GM23338 (cell line): ENCODE measurements at regions not wholly inside any gene's neighbourhood (a gene's known extent, or its start where the extent isn't known, plus 50 kb on each side); places are given as distances from the start of the nearest gene placed in this dataset.
A peak's percentile ranks its signal among the peaks of the same experiment; 100 is the strongest.

Source experiments
- ATAC-seq: fragments of 200-7000 bp; cut with Tn5 transposase; 3 replicates; pipeline ENCODE4 v1.9.1; 2020
- DNase-seq: peaks from one replicate; pipeline ENCODE4 v3.0.0-alpha.2; 2015; ENCODE audit warnings: low spot score
- H2AFZ ChIP-seq: fragments of 200-600 bp; sonication (generic); 2 replicates; pipeline ENCODE4 v1.8.0; 2016; ENCODE audit warnings: antibody characterized with exemption, mild to moderate bottlenecking, moderate library complexity
- H3F3A ChIP-seq: fragments of 200-600 bp; sonication (generic); replicated peaks from 2 replicates; pipeline ENCODE4 v1.8.0; 2017; ENCODE audit warnings: antibody characterized with exemption, mixed run types, low read depth
- H3K27ac ChIP-seq: fragments of 200-600 bp; sonication (generic); 2 replicates; pipeline ENCODE4 v1.6.1; 2016; ENCODE audit warnings: low read depth
- H3K27me3 ChIP-seq: fragments of 200-600 bp; sonication (generic); 2 replicates; pipeline ENCODE4 v1.8.0; 2016; ENCODE audit warnings: mild to moderate bottlenecking, mixed run types, moderate library complexity; ENCODE audit not compliant: insufficient read depth
- H3K36me3 ChIP-seq: fragments of 200-600 bp; sonication (generic); 2 replicates; pipeline ENCODE4 v1.8.0; 2016; ENCODE audit warnings: mild to moderate bottlenecking; ENCODE audit not compliant: insufficient read depth
- H3K4me1 ChIP-seq: fragments of 200-600 bp; sonication (generic); 2 replicates; pipeline ENCODE4 v1.8.0; 2016; ENCODE audit warnings: mild to moderate bottlenecking, moderate library complexity; ENCODE audit not compliant: insufficient read depth
- H3K4me2 ChIP-seq: fragments of 200-600 bp; sonication (generic); 2 replicates; pipeline ENCODE4 v1.7.1; 2017; ENCODE audit warnings: mixed run types
- H3K4me3 ChIP-seq: fragments of 200-600 bp; sonication (generic); 2 replicates; pipeline ENCODE4 v1.6.1; 2016; ENCODE audit warnings: mixed run types
- H3K79me2 ChIP-seq: fragments of 200-600 bp; sonication (generic); replicated peaks from 2 replicates; pipeline ENCODE4 v1.8.0; 2017; ENCODE audit warnings: mild to moderate bottlenecking; ENCODE audit not compliant: insufficient read depth
- H3K9me2 ChIP-seq: fragments of 200-600 bp; sonication (generic); 2 replicates; pipeline ENCODE4 v1.8.0; 2017; ENCODE audit not compliant: insufficient read depth
- H4K20me1 ChIP-seq: fragments of 200-600 bp; sonication (generic); replicated peaks from 2 replicates; pipeline ENCODE4 v1.8.0; 2017; ENCODE audit warnings: mild to moderate bottlenecking; ENCODE audit not compliant: insufficient read depth
- H3K27ac Mint-ChIP-seq: 2 replicates; pipeline ENCODE4 v1.8.0; 2020; ENCODE audit warnings: inconsistent platforms, mild to moderate bottlenecking, moderate library complexity, mixed read lengths
- H3K27me3 Mint-ChIP-seq: 3 replicates; pipeline ENCODE4 v1.8.0; 2022; ENCODE audit warnings: low read depth, mild to moderate bottlenecking, moderate library complexity, mixed read lengths, inconsistent platforms; ENCODE audit not compliant: insufficient read depth, poor library complexity
- H3K36me3 Mint-ChIP-seq: 3 replicates; pipeline ENCODE4 v1.8.0; 2021; ENCODE audit warnings: low read depth, mild to moderate bottlenecking, inconsistent platforms, moderate library complexity, mixed read lengths
- H3K4me1 Mint-ChIP-seq: 3 replicates; pipeline ENCODE4 v1.8.0; 2020; ENCODE audit warnings: mild to moderate bottlenecking, inconsistent platforms, mixed read lengths
- H3K4me3 Mint-ChIP-seq: 3 replicates; pipeline ENCODE4 v1.8.0; 2021; ENCODE audit warnings: moderate library complexity, mild to moderate bottlenecking, inconsistent platforms, mixed read lengths
- H3K9me3 Mint-ChIP-seq: 3 replicates; pipeline ENCODE4 v1.8.0; 2020; ENCODE audit warnings: moderate library complexity, mild to moderate bottlenecking, inconsistent platforms, mixed read lengths
- EZH2phosphoT487 ChIP-seq: fragments of 200-600 bp; sonication (generic); IDR thresholded peaks from one replicate; pipeline ENCODE4 v1.8.1; 2018; ENCODE audit warnings: antibody characterized with exemption; ENCODE audit not compliant: unreplicated experiment
- JUNB ChIP-seq: IDR thresholded peaks from one replicate; pipeline ENCODE4 v1.6.1; 2016; ENCODE audit warnings: antibody characterized with exemption; ENCODE audit not compliant: unreplicated experiment
- NANOG ChIP-seq: IDR thresholded peaks from 2 replicates; pipeline ENCODE4 v1.6.1; 2016; ENCODE audit warnings: antibody characterized with exemption, borderline replicate concordance
- POLR2AphosphoS5 ChIP-seq: IDR thresholded peaks from 2 replicates; pipeline ENCODE4 v1.6.1; 2016; ENCODE audit warnings: antibody characterized with exemption, low read depth
- ZNF114 ChIP-seq: fragments of 250-450 bp; sonication (Bioruptor Pico); IDR thresholded peaks from 2 replicates; pipeline ENCODE4 v1.5.0; 2020; ENCODE audit warnings: mild to moderate bottlenecking, moderate library complexity
- TF ChIP-seq, protein P1 (sequence below): IDR thresholded peaks from one replicate; pipeline ENCODE4 v1.6.1; 2018; ENCODE audit warnings: antibody characterized with exemption; ENCODE audit not compliant: unreplicated experiment
- TF ChIP-seq, protein P2 (sequence below), 2 experiments: fragments of 200-600 bp in 1 of 2; sonication (generic) in 1 of 2; conservative IDR thresholded peaks; 2 replicates each; pipeline versions ENCODE4 v1.5.1 to v1.6.1; 2016 to 2017; ENCODE audit warnings: antibody characterized with exemption in 2 of 2, low read depth in 2 of 2, mild to moderate bottlenecking in 2 of 2, moderate library complexity in 1 of 2
- TF ChIP-seq, protein P3 (sequence below): IDR thresholded peaks from 2 replicates; pipeline ENCODE4 v1.6.1; 2016; ENCODE audit warnings: antibody characterized with exemption
- TF ChIP-seq, protein P4 (sequence below): fragments of 250-450 bp; sonication (Bioruptor Pico); IDR thresholded peaks from 2 replicates; pipeline ENCODE4 v1.5.0; 2020; ENCODE audit warnings: mild to moderate bottlenecking, moderate library complexity

DNA sequence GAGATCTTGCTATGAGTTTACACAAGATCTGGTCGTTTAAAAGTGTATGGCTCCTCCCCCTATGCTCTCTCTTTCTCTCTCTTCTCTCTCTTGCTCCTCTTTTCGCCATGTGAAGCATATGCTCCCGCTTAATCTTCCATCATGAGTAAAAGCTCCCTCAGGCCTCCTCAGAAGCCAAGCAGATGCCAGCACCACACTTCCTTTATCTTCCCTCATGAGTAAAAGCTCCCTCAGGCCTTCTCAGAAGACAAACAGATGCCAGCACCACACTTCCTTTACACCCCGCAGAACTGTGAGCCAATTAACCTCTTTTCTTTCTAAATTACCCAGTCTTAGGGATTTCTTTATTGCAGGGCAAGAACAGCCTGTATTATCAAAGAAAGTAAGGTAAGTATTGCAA is 152.4 kb downstream of the SEC23A start (continued):
- TF ChIP-seq ZNF114: no peak
- no peak for TF ChIP-seq EZH2phosphoT487
- TF ChIP-seq, protein P1, sequence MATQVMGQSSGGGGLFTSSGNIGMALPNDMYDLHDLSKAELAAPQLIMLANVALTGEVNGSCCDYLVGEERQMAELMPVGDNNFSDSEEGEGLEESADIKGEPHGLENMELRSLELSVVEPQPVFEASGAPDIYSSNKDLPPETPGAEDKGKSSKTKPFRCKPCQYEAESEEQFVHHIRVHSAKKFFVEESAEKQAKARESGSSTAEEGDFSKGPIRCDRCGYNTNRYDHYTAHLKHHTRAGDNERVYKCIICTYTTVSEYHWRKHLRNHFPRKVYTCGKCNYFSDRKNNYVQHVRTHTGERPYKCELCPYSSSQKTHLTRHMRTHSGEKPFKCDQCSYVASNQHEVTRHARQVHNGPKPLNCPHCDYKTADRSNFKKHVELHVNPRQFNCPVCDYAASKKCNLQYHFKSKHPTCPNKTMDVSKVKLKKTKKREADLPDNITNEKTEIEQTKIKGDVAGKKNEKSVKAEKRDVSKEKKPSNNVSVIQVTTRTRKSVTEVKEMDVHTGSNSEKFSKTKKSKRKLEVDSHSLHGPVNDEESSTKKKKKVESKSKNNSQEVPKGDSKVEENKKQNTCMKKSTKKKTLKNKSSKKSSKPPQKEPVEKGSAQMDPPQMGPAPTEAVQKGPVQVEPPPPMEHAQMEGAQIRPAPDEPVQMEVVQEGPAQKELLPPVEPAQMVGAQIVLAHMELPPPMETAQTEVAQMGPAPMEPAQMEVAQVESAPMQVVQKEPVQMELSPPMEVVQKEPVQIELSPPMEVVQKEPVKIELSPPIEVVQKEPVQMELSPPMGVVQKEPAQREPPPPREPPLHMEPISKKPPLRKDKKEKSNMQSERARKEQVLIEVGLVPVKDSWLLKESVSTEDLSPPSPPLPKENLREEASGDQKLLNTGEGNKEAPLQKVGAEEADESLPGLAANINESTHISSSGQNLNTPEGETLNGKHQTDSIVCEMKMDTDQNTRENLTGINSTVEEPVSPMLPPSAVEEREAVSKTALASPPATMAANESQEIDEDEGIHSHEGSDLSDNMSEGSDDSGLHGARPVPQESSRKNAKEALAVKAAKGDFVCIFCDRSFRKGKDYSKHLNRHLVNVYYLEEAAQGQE: no peak
- no peak for TF ChIP-seq POLR2AphosphoS5
- TF ChIP-seq NANOG: no peak

DNA sequence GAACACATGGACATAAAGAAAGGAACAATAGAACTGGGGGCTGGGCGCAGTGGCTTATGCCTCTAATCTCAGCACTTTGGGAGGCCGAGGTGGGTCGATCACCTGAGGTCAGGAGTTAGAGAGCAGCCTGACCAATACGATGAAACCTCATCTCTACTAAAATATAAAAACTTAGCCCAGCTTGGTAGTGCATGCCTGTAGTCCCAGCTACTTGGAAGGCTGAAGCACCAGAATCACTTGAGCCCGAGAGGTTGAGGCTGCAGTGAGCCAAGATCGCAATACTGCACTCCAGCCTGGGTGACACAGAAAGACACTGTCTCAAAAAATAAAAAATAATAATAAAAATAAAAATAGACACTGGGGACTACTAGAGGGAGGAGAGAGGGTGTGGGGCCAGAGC is 154.5 kb downstream of the SEC23A start:
- H3K36me3 Mint-ChIP-seq: no peaks in the 10 kb centered on the region
- no peaks in the 10 kb centered on the region for H4K20me1 ChIP-seq
- H3K4me3 ChIP-seq: no peak overlapping the region
- H3K9me2 ChIP-seq: no peaks in the 10 kb centered on the region
- H3K27ac Mint-ChIP-seq: no peak overlapping the region
- H3K27me3 Mint-ChIP-seq: no peaks in the 10 kb centered on the region
- no peak overlapping the region for H3K4me2 ChIP-seq
- H3K9me3 Mint-ChIP-seq: no peaks in the 10 kb centered on the region
- H2AFZ ChIP-seq: peak overlapping the region; percentile 56; the same call in 1 of the 2 replicates
- H3F3A ChIP-seq: no peaks in the 10 kb centered on the region
- TF ChIP-seq, protein P2, sequence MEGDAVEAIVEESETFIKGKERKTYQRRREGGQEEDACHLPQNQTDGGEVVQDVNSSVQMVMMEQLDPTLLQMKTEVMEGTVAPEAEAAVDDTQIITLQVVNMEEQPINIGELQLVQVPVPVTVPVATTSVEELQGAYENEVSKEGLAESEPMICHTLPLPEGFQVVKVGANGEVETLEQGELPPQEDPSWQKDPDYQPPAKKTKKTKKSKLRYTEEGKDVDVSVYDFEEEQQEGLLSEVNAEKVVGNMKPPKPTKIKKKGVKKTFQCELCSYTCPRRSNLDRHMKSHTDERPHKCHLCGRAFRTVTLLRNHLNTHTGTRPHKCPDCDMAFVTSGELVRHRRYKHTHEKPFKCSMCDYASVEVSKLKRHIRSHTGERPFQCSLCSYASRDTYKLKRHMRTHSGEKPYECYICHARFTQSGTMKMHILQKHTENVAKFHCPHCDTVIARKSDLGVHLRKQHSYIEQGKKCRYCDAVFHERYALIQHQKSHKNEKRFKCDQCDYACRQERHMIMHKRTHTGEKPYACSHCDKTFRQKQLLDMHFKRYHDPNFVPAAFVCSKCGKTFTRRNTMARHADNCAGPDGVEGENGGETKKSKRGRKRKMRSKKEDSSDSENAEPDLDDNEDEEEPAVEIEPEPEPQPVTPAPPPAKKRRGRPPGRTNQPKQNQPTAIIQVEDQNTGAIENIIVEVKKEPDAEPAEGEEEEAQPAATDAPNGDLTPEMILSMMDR (conservative IDR thresholded peaks at IDR 0.05; ENCODE audit: low read depth in 2 of 2): no peak
- TF ChIP-seq, protein P3, sequence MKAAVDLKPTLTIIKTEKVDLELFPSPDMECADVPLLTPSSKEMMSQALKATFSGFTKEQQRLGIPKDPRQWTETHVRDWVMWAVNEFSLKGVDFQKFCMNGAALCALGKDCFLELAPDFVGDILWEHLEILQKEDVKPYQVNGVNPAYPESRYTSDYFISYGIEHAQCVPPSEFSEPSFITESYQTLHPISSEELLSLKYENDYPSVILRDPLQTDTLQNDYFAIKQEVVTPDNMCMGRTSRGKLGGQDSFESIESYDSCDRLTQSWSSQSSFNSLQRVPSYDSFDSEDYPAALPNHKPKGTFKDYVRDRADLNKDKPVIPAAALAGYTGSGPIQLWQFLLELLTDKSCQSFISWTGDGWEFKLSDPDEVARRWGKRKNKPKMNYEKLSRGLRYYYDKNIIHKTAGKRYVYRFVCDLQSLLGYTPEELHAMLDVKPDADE: no peak
- ATAC-seq (no peak), DNase-seq (no peak)
- no peak overlapping the region for H3K4me3 Mint-ChIP-seq
- H3K27me3 ChIP-seq: no peaks in the 10 kb centered on the region
- no peaks in the 10 kb centered on the region for H3K4me1 ChIP-seq
- H3K36me3 ChIP-seq: no peaks in the 10 kb centered on the region
- no peak overlapping the region for H3K27ac ChIP-seq
- H3K79me2 ChIP-seq: no peaks in the 10 kb centered on the region
- no peaks in the 10 kb centered on the region for H3K4me1 Mint-ChIP-seq

DNA sequence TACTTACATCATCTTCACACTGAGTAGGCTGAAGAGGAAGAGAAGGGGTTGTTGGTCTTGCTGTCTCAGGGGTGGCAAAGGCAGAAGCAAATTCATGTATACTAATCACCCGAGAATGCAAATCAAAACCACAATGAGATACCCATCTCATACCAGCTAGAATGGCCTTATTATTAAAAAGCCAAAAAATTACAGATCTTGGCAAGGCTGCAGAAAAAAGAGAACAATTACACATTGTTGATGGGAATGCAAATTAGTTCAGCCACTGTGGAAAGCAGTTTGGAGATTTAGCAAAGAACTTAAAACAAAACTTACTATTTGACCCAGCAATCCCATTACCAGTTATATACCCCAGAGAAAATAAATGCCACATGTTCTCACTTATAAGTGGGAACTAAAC is 154.9 kb downstream of the SEC23A start:
- H3K4me3 ChIP-seq: no peak overlapping the region
- H3K9me2 ChIP-seq: no peaks in the 10 kb centered on the region
- H4K20me1 ChIP-seq: no peaks in the 10 kb centered on the region
- Mint-ChIP-seq H3K27ac (no peak overlapping the region), H3K9me3 (no peaks in the 10 kb centered on the region), H3K4me3 (no peak overlapping the region), H3K36me3 (no peaks in the 10 kb centered on the region), H3K27me3 (no peaks in the 10 kb centered on the region), H3K4me1 (no peaks in the 10 kb centered on the region)
- peak overlapping the region; percentile 56; the same call in 1 of the 2 replicates for H2AFZ ChIP-seq
- H3F3A ChIP-seq: no peaks in the 10 kb centered on the region
- ATAC-seq (no peak), DNase-seq (no peak)
- H3K27me3 ChIP-seq: no peaks in the 10 kb centered on the region
- H3K79me2 ChIP-seq: no peaks in the 10 kb centered on the region
- H3K27ac ChIP-seq: no peak overlapping the region
- H3K4me2 ChIP-seq: no peak overlapping the region
- H3K4me1 ChIP-seq: no peaks in the 10 kb centered on the region
- no peaks in the 10 kb centered on the region for H3K36me3 ChIP-seq
- TF ChIP-seq POLR2AphosphoS5 (no peak), JUNB (no peak)
- TF ChIP-seq, protein P4, sequence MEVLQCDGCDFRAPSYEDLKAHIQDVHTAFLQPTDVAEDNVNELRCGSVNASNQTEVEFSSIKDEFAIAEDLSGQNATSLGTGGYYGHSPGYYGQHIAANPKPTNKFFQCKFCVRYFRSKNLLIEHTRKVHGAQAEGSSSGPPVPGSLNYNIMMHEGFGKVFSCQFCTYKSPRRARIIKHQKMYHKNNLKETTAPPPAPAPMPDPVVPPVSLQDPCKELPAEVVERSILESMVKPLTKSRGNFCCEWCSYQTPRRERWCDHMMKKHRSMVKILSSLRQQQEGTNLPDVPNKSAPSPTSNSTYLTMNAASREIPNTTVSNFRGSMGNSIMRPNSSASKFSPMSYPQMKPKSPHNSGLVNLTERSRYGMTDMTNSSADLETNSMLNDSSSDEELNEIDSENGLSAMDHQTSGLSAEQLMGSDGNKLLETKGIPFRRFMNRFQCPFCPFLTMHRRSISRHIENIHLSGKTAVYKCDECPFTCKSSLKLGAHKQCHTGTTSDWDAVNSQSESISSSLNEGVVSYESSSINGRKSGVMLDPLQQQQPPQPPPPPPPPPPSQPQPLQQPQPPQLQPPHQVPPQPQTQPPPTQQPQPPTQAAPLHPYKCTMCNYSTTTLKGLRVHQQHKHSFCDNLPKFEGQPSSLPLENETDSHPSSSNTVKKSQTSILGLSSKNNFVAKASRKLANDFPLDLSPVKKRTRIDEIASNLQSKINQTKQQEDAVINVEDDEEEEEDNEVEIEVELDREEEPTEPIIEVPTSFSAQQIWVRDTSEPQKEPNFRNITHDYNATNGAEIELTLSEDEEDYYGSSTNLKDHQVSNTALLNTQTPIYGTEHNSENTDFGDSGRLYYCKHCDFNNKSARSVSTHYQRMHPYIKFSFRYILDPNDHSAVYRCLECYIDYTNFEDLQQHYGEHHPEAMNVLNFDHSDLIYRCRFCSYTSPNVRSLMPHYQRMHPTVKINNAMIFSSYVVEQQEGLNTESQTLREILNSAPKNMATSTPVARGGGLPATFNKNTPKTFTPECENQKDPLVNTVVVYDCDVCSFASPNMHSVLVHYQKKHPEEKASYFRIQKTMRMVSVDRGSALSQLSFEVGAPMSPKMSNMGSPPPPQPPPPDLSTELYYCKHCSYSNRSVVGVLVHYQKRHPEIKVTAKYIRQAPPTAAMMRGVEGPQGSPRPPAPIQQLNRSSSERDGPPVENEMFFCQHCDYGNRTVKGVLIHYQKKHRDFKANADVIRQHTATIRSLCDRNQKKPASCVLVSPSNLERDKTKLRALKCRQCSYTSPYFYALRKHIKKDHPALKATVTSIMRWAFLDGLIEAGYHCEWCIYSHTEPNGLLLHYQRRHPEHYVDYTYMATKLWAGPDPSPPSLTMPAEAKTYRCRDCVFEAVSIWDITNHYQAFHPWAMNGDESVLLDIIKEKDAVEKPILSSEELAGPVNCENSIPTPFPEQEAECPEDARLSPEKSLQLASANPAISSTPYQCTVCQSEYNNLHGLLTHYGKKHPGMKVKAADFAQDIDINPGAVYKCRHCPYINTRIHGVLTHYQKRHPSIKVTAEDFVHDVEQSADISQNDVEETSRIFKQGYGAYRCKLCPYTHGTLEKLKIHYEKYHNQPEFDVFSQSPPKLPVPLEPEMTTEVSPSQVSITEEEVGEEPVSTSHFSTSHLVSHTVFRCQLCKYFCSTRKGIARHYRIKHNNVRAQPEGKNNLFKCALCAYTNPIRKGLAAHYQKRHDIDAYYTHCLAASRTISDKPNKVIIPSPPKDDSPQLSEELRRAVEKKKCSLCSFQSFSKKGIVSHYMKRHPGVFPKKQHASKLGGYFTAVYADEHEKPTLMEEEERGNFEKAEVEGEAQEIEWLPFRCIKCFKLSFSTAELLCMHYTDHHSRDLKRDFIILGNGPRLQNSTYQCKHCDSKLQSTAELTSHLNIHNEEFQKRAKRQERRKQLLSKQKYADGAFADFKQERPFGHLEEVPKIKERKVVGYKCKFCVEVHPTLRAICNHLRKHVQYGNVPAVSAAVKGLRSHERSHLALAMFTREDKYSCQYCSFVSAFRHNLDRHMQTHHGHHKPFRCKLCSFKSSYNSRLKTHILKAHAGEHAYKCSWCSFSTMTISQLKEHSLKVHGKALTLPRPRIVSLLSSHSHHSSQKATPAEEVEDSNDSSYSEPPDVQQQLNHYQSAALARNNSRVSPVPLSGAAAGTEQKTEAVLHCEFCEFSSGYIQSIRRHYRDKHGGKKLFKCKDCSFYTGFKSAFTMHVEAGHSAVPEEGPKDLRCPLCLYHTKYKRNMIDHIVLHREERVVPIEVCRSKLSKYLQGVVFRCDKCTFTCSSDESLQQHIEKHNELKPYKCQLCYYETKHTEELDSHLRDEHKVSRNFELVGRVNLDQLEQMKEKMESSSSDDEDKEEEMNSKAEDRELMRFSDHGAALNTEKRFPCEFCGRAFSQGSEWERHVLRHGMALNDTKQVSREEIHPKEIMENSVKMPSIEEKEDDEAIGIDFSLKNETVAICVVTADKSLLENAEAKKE: no peak
